BJ (cell line): ENCODE measurements at regions not wholly inside any gene's neighbourhood (a gene's known extent, or its start where the extent isn't known, plus 50 kb on each side); places are given as distances from the start of the nearest gene placed in this dataset.
"Not testable (repeated sequence)": the region's sequence is repeated elsewhere in the genome, so short reads cannot be mapped to it uniquely, and the experiment has no call there.

ENCODE experiments used
- CTCF ChIA-PET: fragments of 350-600 bp; formaldehyde crosslinking; extraction: SDS; loops from one replicate; lab custom pipeline; 2021; ENCODE audit warnings: antibody characterized with exemption, inconsistent platforms; lab: Yijun Ruan, JAX
- POLR2A ChIA-PET: fragments of 300-600 bp; sonication (Branson Sonifier 250); formaldehyde crosslinking; extraction: SDS; loops from one replicate; lab custom pipeline; 2021; ENCODE audit warnings: antibody characterized with exemption; lab: Charles Lee
- DNase-seq: peaks from one replicate; pipeline ENCODE4 v3.0.0-alpha.2; 2011; ENCODE audit warnings: low read depth
- H3K27me3 ChIP-seq: 2 replicates; pipeline ENCODE4 v1.6.0; 2011; ENCODE audit warnings: low read length; ENCODE audit not compliant: control insufficient read depth, insufficient read depth
- H3K36me3 ChIP-seq: 2 replicates; pipeline ENCODE4 v1.5.1; 2011; ENCODE audit warnings: low read length; ENCODE audit not compliant: control insufficient read depth, insufficient read depth
- H3K4me3 ChIP-seq: 2 replicates; pipeline ENCODE4 v1.5.1; 2011; ENCODE audit warnings: low read depth, mild to moderate bottlenecking, control low read depth, low read length
- CTCF ChIP-seq: IDR thresholded peaks from 2 replicates; pipeline ENCODE4 v1.5.1; 2011; ENCODE audit warnings: low read depth, mild to moderate bottlenecking, control low read depth, inconsistent platforms, low read length, moderate library complexity; ENCODE audit not compliant: insufficient read depth

GRCh38 chr5:5838493-5838892, 416.0 kb downstream of the ICE1 start:
- TF ChIP-seq CTCF: no peak
- CTCF ChIA-PET: interaction anchor here (0.6 kb wide), 1 partner anchor 696 kb away, joined by 3 read pairs; no protein-coding TSS in a partner anchor

GRCh38 chr5:5831622-5832021, 409.1 kb downstream of the ICE1 start:
- H3K4me3 ChIP-seq, H3K27me3 ChIP-seq, CTCF ChIA-PET, POLR2A ChIA-PET, H3K36me3 ChIP-seq, DNase-seq: not testable (repeated sequence)

More at GRCh38 chr5:5838493-5838892, 416.0 kb downstream of the ICE1 start:
- Histone ChIP-seq H3K27me3 (no peaks in the 10 kb centered on the region), H3K4me3 (no peak overlapping the region), H3K36me3 (no peaks in the 10 kb centered on the region)
- POLR2A ChIA-PET: no interaction called here
- DNase-seq: no peak

- Histone ChIP-seq H3K36me3 (no peaks in the 10 kb centered on the region), H3K4me3 (no peak overlapping the region), H3K27me3 (no peaks in the 10 kb centered on the region)
- TF ChIP-seq CTCF: no peak
- POLR2A ChIA-PET: no interaction called here
- CTCF ChIA-PET: no interaction called here
- no peak for DNase-seq
Observed at GRCh38 chr5:5828619-5829018, 406.1 kb downstream of the ICE1 start.

- no peaks in the 10 kb centered on the region for H3K27me3 ChIP-seq
- POLR2A ChIA-PET: no interaction called here
- no peak overlapping the region for H3K4me3 ChIP-seq
- no peaks in the 10 kb centered on the region for H3K36me3 ChIP-seq
- no peak for DNase-seq
- TF ChIP-seq CTCF: no peak
- CTCF ChIA-PET: no interaction called here
Observed at GRCh38 chr5:5826911-5827310, 404.4 kb downstream of the ICE1 start.

- Histone ChIP-seq H3K27me3 (no peaks in the 10 kb centered on the region), H3K36me3 (no peaks in the 10 kb centered on the region), H3K4me3 (no peak overlapping the region)
- no peak for TF ChIP-seq CTCF
- ChIA-PET POLR2A (no interaction called here), CTCF (no interaction called here)
- DNase-seq: no peak
Observed at GRCh38 chr5:5822729-5823257, 400.3 kb downstream of the ICE1 start.

- Histone ChIP-seq H3K4me3 (no peak overlapping the region), H3K27me3 (no peaks in the 10 kb centered on the region), H3K36me3 (no peaks in the 10 kb centered on the region)
- CTCF ChIA-PET: no interaction called here
- no peak for DNase-seq
- POLR2A ChIA-PET: no interaction called here
- TF ChIP-seq CTCF: no peak
Observed at GRCh38 chr5:5816960-5817359, 394.5 kb downstream of the ICE1 start.
